Ascending aorta (tissue), 2 donors: ENCODE measurements at regions not wholly inside any gene's neighbourhood (a gene's known extent, or its start where the extent isn't known, plus 50 kb on each side); places are given as distances from the start of the nearest gene placed in this dataset.

ENCODE experiments used
- DNase-seq, 2 donors: peaks; one replicate each; pipeline ENCODE4 v3.0.0-alpha.2; 2019; ENCODE audit warnings: low spot score in 2 of 2
- H3K27ac ChIP-seq, 2 donors: fragments of 200-600 bp; sonication (generic); one replicate each; pipeline ENCODE4 v1.5.1; 2016 to 2017; ENCODE audit warnings: mild to moderate bottlenecking in 1 of 2
- H3K27me3 ChIP-seq: fragments of 200-600 bp; sonication (generic); one replicate; pipeline ENCODE4 v1.5.1; 2017
- H3K36me3 ChIP-seq, 2 donors: fragments of 200-600 bp; sonication (generic); one replicate each; pipeline ENCODE4 v1.5.1; 2016
- H3K4me1 ChIP-seq, 2 donors: fragments of 200-600 bp; sonication (generic); one replicate each; pipeline ENCODE4 v1.5.1; 2016 to 2017; ENCODE audit warnings: mild to moderate bottlenecking in 1 of 2
- H3K4me3 ChIP-seq, 2 donors: fragments of 200-600 bp; sonication (generic); one replicate each; pipeline ENCODE4 v1.5.1; 2016 to 2017; ENCODE audit warnings: mild to moderate bottlenecking in 1 of 2
- H3K9me3 ChIP-seq, 2 donors: fragments of 200-600 bp; sonication (generic); one replicate each; pipeline ENCODE4 v1.5.1; 2016
- intact Hi-C: fragments of 100-400 bp; cut with DNase I; formaldehyde crosslinking; loops from one replicate; pipeline ENCODE4 v1.15.1; 2023
- TF ChIP-seq, protein P1 (sequence below), 3 experiments: fragments of 200-600 bp in 2 of 3; fragments of 450-650 bp in 1 of 3; sonication (generic) in 2 of 3; IDR thresholded peaks; one replicate each; pipeline ENCODE4 v1.5.1; 2016 to 2019; ENCODE audit warnings: antibody characterized with exemption in 3 of 3, mild to moderate bottlenecking in 1 of 3, moderate library complexity in 1 of 3

DNA sequence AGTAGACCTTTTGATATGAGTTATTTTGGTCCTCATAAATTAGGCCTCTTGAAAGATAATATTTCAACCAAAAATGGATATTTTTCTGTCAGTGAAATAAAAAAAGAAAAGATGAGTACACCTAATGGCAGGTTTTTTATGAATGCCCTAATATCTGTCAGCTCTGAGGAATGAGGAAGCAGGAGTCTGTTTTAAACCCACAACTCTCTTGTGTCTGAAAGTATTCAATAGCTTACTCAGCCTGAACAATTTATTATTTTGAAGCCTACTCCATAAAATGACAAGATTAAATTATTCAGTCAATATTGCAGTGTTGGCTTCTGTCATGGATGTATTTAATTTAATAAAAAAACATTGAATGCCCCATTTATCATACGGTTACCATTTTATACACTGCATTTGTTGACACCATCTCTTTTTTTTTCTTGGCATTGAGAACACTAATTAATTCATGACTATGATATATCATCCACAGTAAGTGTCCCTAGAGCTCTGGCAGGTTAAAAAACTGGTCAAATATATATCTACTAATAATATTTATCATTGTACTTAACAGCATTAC lies 548.2 kb downstream of the CBLN2 start:
- no peaks in the 10 kb centered on the region for H3K27me3 ChIP-seq
- no peak for DNase-seq
- no peaks in the 10 kb centered on the region for H3K36me3 ChIP-seq
- intact Hi-C loops: no loop called here
- H3K9me3 ChIP-seq: no peaks in the 10 kb centered on the region
- H3K27ac ChIP-seq: no peak overlapping the region
- TF ChIP-seq, protein P1, sequence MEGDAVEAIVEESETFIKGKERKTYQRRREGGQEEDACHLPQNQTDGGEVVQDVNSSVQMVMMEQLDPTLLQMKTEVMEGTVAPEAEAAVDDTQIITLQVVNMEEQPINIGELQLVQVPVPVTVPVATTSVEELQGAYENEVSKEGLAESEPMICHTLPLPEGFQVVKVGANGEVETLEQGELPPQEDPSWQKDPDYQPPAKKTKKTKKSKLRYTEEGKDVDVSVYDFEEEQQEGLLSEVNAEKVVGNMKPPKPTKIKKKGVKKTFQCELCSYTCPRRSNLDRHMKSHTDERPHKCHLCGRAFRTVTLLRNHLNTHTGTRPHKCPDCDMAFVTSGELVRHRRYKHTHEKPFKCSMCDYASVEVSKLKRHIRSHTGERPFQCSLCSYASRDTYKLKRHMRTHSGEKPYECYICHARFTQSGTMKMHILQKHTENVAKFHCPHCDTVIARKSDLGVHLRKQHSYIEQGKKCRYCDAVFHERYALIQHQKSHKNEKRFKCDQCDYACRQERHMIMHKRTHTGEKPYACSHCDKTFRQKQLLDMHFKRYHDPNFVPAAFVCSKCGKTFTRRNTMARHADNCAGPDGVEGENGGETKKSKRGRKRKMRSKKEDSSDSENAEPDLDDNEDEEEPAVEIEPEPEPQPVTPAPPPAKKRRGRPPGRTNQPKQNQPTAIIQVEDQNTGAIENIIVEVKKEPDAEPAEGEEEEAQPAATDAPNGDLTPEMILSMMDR (IDR thresholded peaks at IDR 0.05): no peak
- H3K4me1 ChIP-seq: no peaks in the 10 kb centered on the region
- H3K4me3 ChIP-seq: no peak overlapping the region

DNA sequence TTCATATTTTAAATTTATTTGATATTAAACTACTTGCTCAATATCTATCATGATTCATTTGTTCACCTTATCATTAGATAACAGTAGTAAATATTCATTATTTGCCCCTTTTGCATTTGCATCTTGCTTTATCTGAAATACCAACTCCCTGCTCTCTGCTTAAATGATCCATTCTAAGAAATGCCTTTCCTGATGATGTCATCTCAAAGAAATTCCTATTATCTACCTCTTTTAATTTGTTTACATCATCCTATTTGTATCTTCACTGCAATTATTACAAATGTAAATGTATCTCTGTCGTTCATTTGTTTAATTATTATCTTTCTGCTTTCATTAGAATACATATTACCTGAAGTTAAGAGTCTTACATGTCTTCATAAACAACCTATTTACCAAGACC lies 549.9 kb downstream of the CBLN2 start:
- Histone ChIP-seq H3K9me3 (no peaks in the 10 kb centered on the region), H3K36me3 (no peaks in the 10 kb centered on the region), H3K27me3 (no peaks in the 10 kb centered on the region), H3K4me3 (no peak overlapping the region), H3K4me1 (no peaks in the 10 kb centered on the region), H3K27ac (no peak overlapping the region)
- TF ChIP-seq, protein P1 (IDR thresholded peaks at IDR 0.05): no peak
- no peak for DNase-seq
- intact Hi-C loops: no loop called here

DNA sequence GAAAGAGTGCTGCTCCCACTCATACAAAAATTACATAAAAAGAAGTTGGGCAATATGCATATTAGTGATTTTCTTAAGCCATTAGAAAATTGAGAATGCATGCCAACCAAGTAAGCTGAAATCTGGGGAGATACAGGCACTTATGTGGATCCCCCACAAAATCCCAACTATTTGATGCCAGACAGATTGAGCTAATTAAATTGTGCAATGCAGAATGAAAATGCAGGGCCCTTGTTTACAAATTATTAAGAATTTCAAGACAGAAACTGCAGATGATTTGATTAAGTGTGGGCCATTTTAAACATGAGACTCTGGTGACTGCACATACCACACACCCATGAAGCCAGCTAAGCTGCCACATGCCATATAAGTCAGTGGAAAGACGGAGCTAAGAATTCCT lies 554.5 kb downstream of the CBLN2 start:
- H3K27ac ChIP-seq: no peak overlapping the region
- no peaks in the 10 kb centered on the region for H3K9me3 ChIP-seq
- no peak overlapping the region for H3K4me3 ChIP-seq
- H3K27me3 ChIP-seq: no peaks in the 10 kb centered on the region
- intact Hi-C loops: no loop called here
- no peaks in the 10 kb centered on the region for H3K36me3 ChIP-seq
- DNase-seq: no peak
- TF ChIP-seq, protein P1 (IDR thresholded peaks at IDR 0.05): no peak
- H3K4me1 ChIP-seq: no peaks in the 10 kb centered on the region

DNA sequence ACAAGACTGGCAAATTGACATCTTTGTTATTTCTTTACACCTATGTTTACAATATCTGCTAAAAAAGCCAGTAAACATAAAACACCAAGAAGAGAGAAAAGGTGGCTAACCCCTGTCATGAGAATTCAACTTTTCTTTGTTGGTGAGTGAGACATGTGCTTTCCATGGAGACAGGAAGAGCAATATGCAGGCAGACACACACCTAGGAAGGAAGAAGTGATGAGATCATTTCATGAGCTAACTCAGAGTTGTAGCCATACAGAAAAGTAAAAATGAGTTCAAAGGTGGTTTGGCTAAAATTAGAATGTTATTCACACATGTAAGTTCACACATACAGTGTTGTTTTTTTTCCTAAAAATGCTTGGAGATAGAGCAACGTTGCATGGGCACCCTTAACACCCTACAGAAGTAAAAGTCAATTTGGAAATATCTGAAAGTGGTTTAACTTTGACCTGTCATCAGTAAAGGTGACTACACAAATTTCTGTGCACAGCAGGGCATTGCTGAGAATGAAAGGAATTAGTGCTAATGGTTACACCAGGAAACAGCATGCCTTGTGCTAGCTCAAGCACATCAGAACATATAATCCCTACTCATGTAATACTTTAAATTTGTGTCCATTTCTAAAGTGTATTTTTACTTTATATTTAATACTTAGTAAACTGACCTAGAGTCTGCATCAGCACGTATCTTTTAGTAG lies 557.6 kb downstream of the CBLN2 start:
- DNase-seq: no peak
- no peaks in the 10 kb centered on the region for H3K4me1 ChIP-seq
- TF ChIP-seq, protein P1 (IDR thresholded peaks at IDR 0.05): no peak
- no peak overlapping the region for H3K4me3 ChIP-seq
- H3K9me3 ChIP-seq: no peaks in the 10 kb centered on the region
- intact Hi-C loops: no loop called here
- H3K36me3 ChIP-seq: no peaks in the 10 kb centered on the region
- no peaks in the 10 kb centered on the region for H3K27me3 ChIP-seq
- H3K27ac ChIP-seq: no peak overlapping the region

DNA sequence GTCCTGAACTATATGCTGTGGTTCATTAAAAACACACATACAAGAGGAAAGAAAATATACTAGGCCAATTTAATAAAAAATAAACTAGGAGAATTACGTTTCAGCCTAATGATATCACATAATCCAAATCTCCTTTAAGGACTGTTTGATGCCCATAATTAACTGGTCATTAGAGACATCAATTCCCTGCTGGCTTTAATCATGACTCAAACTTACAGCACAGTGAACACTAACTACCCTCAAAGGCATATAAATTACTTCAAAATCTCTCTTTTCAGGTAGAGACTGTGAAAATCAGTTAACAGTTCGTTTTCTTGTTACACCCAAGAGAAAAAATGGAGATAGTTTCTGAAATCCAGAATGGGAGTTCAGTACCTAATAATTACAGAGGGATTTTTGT lies 567.4 kb downstream of the CBLN2 start:
- TF ChIP-seq, protein P1 (IDR thresholded peaks at IDR 0.05): no peak
- intact Hi-C loops: no loop called here
- H3K27ac ChIP-seq: no peak overlapping the region
- no peaks in the 10 kb centered on the region for H3K4me1 ChIP-seq
- H3K27me3 ChIP-seq: no peaks in the 10 kb centered on the region
- H3K9me3 ChIP-seq: no peaks in the 10 kb centered on the region
- H3K4me3 ChIP-seq: no peak overlapping the region
- no peaks in the 10 kb centered on the region for H3K36me3 ChIP-seq
- no peak for DNase-seq
